ENCODE measurements at regions not wholly inside any gene's neighbourhood (a gene's known extent, or its start where the extent isn't known, plus 50 kb on each side); places are given as distances from the start of the nearest gene placed in this dataset.

GRCh38 chr9:1920386-1920785 lies 94.8 kb upstream of the SMARCA2 start:
- TF ChIP-seq SUZ12 (IDR thresholded peaks at IDR 0.05; ENCODE audit: extremely low read depth, insufficient read depth, insufficient read length) (no peak), ZNF274 (IDR thresholded peaks at IDR 0.05; ENCODE audit: low read depth, low read length) (no peak), YY1 (IDR thresholded peaks at IDR 0.05; ENCODE audit: insufficient read depth, insufficient read length) (no peak)

Data from NT2/D1 (cell line).